NCI-H1694 treated with DMSO at 0.1 percent for 48 hours (cell line): ENCODE measurements at regions not wholly inside any gene's neighbourhood (a gene's known extent, or its start where the extent isn't known, plus 50 kb on each side); places are given as distances from the start of the nearest gene placed in this dataset.
"Not testable (repeated sequence)": the region's sequence is repeated elsewhere in the genome, so short reads cannot be mapped to it uniquely, and the experiment has no call there.

Source experiments
- DNase-seq: peaks from one replicate; lab custom pipeline; 2025; lab: John Stamatoyannopoulos, UW

DNA sequence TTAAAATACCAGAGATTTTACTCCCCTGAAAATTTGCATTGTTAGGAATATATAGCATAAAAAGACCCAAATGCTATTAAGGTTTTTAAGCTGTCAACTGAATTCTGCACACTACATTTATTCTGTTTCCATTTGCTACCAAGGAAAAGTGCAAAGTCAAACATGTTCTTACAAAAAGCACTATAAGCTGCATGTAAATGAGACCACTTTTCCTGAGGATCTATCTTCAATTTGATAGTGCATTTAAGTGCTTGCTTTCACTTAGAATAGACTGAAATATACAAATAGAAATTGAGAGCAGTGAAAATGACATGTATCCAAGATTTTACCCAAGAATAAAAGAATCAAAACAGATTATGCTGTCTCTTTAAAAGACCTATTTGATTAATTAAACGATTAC lies 1216.2 kb downstream of the ROBO2 start:
- no peak for DNase-seq

DNA sequence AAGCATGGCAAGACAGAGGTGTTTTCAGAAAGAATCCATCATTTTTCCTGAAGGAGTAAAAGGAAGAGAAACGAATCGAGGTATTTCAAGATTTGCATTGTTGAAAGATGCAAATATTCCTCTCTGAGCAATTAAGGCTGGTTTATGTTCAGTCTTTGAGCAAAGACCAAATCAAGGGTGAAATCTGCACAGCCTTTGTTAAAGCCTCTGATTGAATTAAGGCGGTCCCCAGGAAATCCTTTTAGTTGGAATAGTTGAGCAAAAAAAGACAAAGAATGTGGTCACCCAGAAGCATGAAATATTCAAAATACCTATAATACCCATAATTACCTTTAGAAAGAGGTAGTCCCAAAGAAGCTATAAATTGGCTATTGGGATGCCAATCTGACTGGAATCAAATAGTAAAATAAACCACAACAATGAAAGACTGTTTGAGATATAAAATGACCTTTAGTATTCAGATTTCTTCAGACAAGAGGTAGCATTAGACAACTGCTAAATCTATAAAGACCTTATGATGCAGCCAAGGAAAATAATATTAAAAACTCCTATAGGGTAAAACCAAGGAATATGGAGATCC lies 1218.1 kb downstream of the ROBO2 start:
- DNase-seq = no peak

DNA sequence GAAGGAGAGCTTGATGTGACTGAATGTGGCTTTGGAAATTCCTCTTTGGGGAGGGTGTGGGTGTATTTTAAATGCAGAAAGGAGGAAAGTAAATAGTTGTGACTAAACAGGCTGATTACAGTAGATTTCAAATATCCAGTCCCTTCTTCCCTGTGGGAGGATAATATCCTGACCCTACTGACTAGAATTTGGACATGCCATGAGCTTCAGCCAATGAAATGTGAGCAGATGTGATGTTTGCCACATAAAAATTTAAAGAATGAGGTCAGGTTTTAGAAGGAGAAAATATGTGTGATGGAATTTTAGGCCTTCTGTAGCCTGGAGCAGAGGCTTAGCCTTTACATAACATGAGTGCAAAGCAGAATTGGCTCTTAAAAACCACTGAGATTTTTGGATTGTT lies 1218.9 kb downstream of the ROBO2 start:
- DNase-seq = no peak

DNA sequence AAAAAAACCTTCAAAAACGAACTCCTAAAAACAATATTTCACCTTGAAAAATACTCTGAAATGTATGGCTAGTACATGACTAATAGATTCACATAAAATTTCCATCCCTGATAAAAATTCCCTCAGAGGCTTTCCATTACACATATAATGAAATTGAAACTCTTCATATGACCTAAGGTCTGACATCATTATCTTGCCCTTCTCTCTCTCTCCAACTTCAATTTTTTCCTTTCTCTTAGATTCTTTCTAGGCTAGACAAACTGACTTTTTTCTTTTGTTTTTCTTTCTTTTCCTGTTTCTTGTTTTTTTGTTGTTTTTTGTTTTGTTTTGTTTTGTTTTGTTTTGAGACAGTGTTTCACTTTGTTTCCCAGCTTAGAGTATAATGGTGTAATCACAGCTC lies 1220.5 kb downstream of the ROBO2 start:
- no peak for DNase-seq

DNA sequence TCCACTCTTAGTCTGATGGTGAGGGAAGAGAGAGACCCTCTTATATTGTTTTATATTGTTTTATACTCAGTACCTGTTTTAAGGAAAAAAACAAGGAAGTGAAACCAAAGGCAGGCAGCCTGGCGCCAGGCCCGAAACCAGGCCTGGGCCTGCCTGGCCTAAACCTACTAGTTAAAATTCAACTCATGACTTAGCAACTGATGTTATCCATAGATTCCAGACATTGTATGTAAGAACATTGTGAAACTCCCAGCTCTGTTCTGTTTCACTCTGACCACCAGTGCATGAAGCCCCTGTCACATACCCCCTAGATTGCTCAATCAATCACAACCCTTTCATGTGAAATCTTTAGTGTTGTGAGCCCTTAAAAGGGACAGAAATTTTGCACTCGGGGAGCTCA lies 1226.7 kb downstream of the ROBO2 start:
- DNase-seq = not testable (repeated sequence)

DNA sequence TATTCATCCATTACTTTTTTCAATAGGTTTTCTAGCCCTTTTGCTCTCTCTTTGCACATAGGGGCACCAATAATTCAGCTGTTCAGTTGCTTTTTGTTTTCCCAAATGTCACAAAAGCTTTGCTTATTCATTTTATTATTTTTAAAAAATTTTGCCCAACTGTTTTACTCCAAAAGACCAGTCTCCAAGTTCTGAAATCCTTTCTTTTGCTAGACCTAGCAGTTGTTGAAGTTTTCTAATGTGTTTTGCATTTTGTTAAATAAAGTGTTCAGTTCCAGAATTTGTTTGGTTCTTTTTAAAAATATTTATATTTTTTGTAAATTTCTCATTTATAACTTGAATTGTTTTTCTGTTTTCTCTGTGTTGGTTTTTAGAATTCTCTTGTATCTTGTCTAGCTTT lies 1227.3 kb downstream of the ROBO2 start:
- DNase-seq = no peak

DNA sequence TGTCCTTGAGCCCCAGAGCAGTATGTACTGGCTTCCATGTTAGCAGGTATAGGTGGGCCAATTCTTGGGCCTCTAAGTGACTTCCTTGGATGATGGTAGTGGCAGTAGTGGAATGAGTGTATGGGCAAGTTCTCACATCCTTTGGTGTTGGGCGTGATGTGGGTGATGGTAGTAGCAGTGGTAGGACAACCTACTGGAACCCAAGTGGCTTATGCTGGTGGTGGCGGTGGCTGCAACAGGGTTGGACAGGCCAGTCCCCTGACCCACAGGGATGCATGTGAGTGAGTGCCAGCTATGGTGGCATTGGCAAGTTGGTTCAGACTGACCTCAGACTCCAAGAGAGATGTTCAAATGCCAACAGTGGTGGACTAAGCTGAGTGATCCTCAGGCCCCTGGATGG lies 1228.2 kb downstream of the ROBO2 start:
- no peak for DNase-seq

DNA sequence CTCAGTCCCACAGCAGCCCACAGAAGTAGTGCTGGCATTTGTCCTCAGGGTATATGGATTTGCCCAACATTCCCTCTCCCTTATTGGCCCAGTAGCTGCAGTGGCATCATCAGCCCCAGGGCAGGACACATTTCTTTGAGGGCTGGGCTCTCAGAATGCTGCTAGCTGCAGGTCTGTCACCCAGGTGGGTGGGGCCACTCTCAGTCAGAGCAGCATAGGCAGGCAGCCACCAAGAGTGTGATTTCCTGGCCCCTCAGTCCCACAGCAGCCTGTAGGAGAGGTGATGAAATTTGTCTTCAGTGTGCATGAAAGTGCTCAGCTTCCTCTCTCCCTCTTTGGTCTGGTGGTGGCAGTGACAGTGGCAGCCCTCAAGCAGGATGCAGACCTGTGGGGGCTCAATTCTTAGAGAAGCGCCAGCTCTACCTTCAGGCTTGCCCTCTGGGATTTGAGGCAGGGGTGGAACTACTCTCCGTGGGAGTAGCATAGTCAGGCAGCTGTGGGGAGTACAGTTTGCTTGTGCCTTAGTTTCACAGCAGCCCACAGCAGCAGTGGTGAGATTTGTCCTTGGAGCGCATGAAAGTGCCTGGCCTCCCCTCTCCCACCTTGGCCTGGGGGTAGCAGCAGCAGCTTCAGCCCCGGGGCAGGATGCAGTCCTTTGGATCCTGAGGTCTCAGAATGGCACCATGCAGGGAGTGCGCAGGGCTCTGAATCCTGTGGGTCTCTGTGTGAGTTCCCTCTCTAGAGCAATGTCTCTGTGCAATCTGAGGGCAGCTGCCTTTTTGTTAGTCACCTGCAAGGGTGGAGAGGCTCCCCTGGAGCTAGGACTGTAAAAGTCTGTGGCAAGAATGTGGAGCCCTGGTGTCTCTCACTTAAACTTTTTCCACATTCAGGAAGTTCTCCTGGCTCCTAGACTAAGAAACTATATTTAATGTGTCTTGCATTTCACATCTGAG lies 1229.1 kb downstream of the ROBO2 start:
- no peak for DNase-seq

DNA sequence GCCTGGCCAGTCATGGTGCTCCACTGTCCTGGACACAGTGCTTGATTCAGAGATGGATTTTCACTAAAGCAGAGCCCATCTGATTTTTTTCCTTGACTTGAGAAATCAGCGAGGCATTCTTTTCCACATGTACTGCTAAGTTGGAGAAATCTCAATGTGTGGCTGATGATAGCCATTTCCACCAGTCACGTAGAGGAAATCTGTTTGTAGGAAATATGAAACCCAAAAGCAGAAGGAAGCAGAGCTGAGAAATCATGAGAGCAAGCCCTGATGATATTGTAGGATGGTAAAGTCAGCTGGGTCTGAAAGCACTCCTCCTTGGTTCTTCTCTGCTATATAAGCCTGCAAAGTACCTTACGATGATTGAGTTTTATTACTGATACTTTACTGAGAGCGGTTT lies 1233.4 kb downstream of the ROBO2 start:
- DNase-seq = no peak

DNA sequence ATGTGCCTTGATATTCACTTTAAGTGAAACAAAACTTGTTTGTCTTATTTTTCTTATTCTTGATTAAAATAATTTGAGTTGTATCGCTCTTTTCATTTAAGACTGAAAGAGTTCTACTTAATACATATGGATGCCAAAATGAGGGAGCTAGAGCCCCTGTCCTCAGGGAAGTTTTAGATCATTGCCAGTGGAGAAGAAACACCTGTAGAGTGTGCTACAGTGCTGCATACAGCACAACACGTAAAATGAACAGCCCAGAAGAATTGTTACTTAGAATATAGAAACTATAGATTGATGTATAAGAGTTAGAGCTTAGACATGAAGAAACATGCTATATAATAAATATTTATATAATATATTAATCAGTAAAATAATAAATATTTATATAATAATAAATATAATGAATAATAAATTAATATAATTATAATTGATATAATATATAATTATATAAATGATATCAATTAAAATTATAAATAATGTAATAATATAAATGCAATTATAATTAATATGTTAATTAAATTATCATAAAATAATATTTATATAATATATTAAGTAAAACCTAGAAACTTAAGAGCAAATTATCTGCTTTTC lies 1234.7 kb downstream of the ROBO2 start:
- no peak for DNase-seq

DNA sequence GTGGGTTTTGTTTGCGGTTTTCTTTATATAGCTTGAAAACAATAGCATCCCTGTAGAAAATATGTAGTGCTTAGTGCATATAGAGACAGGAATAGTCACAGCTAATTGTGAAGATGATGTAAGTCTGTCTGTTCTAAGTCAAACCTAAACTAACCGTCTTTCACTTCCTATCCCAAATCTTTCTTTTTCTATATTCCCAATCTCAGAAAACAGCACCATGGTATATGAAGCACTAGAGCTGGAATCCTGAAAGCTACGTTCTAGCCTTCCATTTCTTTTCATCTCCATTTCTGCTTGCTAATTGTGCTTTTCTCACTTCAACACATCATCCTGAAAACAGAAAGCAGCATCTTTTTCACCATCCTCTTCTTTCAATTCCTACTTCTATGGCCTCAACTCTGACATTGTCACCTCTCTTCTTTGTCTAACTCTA lies 1235.5 kb downstream of the ROBO2 start:
- no peak for DNase-seq

DNA sequence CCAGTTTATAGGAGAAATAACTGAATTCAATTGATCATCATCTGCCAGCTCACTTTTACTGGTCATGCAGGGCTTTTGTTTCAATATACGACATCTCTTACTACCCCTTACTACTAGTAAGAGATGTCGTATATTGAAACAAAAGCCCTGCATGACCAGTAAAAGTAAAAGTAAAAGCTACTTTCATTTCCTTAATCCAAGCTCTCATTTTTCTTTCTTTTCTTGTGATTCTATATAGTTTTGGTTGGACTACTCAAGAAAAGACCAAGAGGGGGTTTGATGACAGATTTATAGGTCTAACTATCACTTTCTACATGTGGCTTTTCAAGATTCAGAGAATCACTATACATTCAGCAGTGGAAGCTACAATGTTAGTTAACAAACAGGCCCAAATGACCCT lies 1237.3 kb downstream of the ROBO2 start:
- no peak for DNase-seq

DNA sequence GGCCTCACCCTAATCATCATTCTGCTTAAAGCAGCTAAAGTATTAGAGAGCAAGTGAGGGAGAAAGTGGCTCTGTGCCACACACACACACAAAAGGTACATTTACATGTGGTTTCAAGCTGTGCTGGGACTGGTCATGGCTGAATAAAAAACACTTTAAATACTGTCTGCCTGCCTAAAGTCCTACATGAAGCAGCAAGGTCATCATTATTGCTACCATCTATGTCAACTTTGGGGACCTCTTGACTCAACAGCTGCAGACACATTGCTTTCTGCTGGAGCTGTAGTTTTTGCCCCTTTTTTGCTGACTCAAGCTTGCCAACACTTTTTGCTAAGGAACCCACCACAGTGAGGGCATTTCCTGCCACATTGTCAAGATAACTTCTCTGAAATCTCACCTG lies 1237.9 kb downstream of the ROBO2 start:
- DNase-seq = no peak

DNA sequence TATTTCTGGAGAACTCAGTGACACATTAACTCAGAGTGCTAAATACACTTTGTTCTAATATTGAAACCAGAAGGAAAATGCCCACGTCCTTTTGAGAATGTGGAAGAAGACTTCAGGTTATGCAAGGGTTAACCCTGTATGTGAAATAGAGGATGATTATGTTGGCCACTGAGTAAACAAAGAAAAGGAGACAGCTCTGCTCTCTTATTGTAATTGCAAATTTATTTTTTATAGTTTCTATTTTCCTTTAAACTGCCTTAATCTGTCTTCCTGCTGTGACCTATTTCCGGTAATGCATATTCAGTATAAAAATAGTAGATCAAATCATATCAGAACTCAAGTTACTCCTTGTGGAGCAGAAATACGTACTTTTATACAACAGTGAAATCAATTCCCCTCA lies 1239.2 kb downstream of the ROBO2 start:
- no peak for DNase-seq

DNA sequence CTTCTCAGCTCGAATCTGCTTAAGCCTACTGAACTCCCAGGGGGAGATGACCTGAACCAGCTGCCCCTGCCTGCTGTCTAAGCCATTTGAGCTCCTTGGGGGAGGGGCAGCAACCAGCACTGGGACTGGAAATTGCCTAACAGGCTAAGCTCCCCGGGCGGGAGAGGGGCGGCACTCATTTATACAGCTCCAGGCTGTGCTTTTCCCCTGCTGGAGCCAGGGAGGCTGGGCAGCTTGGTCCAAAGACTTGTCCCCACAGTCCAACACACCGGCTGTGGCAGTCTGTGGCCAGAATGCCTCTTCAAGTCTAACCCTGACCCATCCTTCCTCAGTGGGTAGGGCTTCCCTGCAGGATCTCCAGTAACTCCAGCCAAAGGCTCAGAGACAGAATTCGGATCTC lies 1241.5 kb downstream of the ROBO2 start:
- DNase-seq = no peak

DNA sequence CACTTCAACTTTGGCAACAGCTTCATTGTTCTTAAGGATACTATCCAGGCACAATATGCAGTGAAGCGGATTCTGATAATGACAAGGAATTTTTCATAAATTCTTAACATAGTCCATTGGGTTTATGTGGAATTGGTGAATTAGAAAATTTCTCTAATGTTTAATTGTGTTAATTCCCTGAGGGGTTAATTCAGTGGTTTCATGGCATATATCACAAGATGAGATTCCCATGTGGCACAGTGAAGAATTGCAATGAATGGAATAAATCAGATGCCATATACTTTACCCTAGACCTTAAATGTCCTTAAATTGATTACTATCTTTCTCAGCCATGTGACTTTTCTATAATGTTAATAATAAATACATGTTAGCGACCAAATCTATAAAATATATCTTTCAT lies 1244.1 kb downstream of the ROBO2 start:
- no peak for DNase-seq

DNA sequence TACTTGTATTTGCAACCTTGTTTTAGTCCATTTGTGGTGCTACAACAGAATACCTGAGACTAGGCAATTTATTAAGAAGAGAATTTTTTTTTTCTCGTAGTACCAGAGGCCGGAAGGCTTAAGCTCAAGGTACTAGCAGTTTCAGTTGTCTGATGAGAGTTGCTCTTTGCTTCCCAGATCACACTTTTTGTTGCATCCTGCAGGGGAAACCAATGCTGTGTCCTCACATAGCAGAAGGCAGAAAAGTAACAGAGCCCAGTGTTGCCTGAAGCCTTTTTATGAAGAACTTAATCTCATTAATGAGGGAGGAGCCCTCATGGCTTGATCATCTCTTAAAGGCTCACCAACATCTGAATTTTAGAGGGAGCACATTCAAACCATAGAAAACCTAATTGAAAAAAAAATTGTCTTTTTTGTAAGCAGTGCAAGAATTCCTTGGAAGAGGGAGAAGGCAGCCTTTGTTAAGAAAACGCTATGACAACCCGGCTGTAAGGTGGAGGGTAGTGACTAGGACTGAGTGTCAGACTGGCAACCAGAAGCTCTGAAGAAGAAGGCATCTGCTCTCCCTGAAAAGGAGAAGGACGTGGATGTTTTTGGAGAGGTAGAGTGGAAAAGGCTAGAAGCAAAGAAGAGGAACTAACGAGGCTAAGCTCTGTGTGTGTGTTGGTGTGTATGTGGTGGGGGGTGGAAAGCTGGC lies 1245.3 kb downstream of the ROBO2 start:
- no peak for DNase-seq

DNA sequence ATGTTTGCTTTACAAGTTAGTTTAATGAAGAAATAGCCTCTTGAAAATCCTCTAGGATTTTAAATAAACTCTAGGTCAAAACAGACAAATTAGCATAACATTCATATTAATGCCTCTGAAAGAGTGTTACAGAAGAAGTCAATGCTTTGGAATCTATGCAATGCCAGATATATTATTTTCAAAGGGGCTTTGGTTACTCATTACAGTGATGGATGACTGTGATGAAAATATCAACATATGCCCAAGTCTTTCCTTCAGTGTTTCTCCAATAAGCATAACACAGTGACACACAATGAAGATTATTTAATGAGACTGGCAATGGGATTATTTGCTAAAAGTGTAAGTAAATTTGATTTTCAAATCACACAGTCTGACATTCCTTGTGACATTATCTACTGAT lies 1247.2 kb downstream of the ROBO2 start:
- DNase-seq = no peak

DNA sequence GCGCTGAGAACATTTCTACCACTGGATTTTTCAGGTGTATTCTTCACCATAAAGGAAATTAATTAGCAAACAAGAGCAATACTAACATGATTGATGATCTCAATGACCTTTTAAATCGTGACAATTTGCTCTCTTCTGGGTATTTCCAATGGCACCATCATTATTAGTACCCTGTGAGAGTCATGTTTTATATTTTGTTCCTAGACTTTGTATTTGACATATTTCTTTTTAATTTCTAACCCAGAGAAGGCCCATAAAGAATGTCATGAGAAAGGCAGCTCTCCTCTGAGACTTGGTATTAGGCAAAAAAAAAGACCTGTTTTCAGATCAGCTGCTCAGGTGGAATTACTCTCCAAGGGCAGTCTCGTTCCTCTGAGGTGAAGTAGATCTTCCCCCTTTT lies 1253.4 kb downstream of the ROBO2 start:
- no peak for DNase-seq

DNA sequence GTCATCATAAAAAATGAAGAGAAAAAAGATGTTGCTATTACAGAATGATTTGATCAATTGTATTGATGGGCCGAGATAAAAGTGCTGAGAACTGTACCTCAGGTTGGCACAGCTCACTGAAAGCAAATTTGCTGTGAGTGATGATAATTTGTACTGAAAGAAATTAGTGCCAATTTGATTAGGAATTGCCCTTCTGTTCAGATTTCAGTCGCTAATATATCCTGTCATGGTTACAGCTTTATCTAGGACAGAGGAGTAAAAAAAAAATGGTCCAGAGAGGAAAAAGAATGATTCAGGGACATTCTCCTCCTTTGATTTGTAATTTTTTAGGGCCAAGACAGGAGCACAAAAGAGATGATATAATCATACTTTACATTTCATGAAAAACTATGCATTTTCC lies 1264.2 kb downstream of the ROBO2 start:
- no peak for DNase-seq

DNA sequence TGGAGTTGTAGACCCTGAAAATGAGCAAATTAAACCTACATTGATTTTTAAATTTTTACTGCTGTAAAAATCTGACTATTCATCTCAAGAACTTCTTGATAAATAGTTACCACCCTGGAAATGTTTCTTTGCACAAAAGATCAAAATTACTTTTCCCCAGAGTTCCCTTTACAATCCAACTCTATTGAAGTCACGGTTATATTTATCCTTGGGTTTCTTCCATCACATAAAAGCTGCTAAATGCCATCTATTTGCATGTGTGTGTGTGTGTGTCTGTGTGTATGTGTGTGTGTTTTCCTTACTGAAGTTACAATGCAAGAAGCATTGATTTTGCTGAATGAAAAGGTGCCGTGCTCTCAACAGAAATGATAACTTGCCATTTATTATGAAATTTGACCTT lies 1273.0 kb downstream of the ROBO2 start:
- no peak for DNase-seq

DNA sequence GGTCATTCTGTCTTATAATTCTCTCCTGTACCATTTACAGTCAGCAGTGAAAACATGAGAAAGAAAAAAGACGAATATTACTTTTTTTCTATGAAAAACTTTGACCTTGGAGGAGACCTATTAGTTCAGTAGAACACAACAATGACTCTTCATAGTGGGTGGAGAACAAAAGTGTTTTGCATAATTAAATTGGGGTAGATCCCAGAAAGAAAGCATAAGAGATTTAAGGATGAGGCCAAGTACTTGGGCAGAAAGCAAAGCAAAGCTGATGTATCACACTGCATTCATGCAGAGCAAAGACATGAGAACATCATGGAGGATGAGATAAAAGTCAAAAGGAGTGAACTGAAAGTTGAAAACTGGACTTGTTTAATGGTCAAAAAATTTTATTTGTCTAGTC lies 1273.4 kb downstream of the ROBO2 start:
- DNase-seq = no peak

DNA sequence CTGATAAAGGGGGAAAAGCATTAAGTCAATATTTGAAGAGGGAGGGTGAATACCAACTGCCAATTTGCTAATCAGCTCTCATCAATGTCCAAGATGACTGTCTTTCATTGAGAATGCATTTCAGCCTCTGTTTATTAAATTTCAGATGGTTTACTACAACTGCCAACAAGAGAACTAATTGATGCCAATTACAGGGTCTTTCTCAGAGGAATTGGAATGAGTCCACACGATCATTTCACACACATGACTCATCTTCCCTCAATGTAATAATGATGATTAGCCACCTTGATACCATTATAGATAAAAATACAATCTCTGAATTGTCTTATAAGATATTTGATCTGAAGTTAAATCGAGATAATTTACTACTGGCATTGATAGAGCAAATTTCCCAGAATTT lies 1274.4 kb downstream of the ROBO2 start:
- DNase-seq = no peak
